ENCODE measurements at regions not wholly inside any gene's neighbourhood (a gene's known extent, or its start where the extent isn't known, plus 50 kb on each side); places are given as distances from the start of the nearest gene placed in this dataset.

DNA sequence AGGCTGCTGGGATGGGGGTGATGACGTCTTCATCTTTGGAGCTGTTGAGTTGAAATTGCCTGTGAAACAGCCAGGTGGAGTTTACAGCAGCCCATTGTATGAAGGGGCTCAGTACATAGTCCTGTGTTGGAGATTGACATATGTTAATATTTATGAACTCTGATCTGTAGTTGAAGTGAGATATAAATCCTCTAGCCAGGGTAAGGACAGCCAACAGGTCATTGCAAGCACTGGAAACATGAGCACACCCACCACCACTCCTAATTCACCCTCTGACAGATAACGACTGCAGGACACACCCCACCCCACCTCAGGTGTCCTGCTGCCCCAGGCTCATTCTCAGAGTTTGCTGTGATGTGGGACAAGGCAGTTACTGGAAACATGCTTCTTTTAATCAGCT lies 112.4 kb upstream of the TRIB2 start:
- no peak for TF ChIP-seq POLR2A (IDR thresholded peaks at IDR 0.05)
- TF ChIP-seq, protein P1, sequence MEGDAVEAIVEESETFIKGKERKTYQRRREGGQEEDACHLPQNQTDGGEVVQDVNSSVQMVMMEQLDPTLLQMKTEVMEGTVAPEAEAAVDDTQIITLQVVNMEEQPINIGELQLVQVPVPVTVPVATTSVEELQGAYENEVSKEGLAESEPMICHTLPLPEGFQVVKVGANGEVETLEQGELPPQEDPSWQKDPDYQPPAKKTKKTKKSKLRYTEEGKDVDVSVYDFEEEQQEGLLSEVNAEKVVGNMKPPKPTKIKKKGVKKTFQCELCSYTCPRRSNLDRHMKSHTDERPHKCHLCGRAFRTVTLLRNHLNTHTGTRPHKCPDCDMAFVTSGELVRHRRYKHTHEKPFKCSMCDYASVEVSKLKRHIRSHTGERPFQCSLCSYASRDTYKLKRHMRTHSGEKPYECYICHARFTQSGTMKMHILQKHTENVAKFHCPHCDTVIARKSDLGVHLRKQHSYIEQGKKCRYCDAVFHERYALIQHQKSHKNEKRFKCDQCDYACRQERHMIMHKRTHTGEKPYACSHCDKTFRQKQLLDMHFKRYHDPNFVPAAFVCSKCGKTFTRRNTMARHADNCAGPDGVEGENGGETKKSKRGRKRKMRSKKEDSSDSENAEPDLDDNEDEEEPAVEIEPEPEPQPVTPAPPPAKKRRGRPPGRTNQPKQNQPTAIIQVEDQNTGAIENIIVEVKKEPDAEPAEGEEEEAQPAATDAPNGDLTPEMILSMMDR (IDR thresholded peaks at IDR 0.05), result no peak

Measured in right lobe of liver (tissue), 4 donors.